SKM-1 (cell line): ENCODE measurements at regions not wholly inside any gene's neighbourhood (a gene's known extent, or its start where the extent isn't known, plus 50 kb on each side); places are given as distances from the start of the nearest gene placed in this dataset.
"Not testable (repeated sequence)": the region's sequence is repeated elsewhere in the genome, so short reads cannot be mapped to it uniquely, and the experiment has no call there.

Experiments used
- DNase-seq: peaks from one replicate; lab custom pipeline; 2025; ENCODE audit not compliant: unreplicated experiment; lab: John Stamatoyannopoulos, UW

DNA sequence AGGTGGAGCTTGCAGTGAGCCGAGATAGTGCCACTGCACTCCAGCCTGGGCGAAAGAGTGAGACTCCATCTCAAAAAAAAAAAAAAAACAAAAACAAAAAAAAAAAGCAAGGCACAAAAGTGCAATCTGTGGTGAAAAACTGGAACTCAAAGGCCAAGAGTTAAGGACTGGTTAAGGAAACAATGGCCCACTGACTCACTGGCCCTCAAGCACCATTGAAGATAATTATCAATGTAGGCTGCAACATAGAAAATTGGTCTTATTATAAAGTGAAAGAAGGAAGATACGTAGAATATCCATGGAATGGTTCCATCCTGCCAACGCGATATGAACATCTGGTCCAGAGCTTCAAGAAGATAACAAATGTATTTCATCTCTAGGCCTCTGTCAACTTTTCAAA, 444.2 kb downstream of the SOX9 start:
- no peak for DNase-seq

DNA sequence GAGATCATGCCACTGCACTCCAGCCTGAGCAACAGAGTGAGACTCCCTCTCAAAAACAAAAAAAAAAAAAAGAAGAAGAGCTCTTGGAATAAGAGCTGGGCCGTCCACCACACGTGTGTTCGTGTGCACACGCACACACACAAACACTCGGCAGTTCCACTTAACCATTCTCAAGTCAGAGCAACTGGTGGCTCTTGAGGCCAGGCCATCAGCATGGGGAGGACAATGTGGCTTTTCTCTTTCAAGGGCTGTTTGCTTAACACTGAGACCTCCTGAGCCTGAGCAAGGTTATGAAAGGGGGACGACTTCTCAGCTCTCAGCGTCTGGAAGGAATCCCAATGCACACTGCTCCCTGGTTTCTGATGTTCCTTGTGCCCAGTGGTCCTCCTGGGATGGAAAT, 444.9 kb downstream of the SOX9 start:
- DNase-seq: no peak

DNA sequence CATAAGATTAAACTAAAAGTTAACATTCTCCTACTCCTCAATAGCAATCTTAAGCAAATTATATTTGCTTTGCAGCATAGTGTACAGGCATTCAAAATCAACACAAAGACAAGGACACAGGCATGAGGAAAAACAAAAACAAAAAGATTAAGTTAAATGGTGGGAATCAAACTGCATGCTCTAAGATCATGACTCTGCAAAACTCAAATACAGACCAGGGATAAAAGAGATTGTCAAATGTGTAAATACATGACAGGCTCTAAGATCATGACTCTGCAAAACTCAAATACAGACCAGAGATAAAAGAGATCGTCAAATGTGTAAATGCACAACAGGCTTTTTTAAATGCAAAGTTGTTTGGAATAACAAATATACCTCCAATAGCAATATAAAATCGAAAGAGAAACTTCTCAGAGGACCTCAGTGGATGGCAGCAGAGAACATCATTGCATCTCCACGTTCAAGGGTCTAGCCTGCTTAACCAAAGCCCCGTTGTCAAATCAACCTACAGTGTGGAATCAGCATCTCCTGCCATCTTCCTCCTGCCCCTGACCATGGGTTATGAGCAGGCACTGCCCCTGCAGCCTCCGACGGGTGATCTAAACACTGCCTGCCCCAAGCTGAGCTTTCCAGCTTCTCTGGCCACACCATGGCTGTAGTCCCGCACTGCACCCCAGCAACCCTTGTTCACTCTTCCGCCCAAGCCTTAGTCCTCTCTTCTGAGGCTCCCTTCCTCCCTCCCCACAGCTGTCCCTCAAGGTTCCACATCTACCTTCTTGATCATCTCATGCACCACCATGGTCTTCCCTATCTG, 446.1 kb downstream of the SOX9 start:
- no peak for DNase-seq

DNA sequence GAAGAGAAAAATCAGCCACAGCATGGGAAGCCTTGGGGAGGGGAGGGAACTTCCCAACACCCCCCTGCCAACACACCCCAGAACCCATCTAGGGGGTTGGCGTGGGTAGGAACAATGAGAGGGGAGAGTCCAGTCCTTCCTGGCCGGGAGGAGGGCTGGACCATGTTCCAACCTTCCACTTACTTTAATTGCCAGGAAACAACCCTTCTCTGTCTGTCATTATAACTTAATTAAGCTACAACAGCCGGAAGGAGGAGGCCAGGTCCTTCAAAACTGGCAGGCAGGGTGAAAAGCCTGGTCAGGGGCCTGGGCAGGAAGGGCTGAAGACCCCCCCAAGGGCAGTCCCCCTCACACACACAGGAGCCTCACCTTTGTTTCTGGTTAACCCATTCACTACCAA, 447.0 kb downstream of the SOX9 start:
- DNase-seq: no peak

DNA sequence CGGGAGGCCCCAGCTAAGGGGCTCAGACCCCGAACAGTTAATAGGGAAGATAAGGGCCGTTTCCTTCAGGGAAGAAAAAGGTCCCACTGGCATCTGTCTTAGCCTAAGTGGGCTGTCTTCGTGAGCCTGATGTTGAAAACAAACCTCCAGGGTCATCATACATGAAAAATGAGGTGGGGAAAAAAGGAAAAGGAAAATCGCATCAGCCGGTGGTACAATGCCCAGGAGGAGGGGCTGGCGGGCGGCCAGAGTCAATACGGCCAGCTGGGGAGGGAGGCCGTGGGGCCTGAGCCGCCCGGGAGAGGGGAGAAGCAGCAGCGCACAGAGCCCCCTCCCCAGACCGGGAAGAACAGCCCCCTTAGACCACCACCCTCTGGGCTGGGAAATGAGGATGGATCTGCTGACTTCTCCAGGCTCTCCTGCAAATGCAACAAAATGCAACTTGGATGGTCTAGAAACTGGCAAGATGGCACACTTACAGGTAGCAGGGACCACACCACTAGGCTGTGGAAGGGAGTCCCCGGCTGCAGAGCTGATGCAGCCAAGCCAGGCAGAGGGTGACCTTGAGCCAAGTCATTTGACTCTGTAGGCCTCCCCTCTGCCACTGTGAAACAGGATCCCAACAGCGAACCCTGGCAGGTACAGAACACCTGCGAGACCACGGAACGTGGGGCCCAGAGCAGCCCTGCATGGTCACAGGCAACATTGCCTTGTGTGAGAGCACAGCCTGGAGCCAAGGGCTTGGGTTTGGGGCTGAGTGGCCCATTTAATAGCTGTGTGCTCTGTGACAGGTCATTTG, 448.5 kb downstream of the SOX9 start:
- DNase-seq: no peak

DNA sequence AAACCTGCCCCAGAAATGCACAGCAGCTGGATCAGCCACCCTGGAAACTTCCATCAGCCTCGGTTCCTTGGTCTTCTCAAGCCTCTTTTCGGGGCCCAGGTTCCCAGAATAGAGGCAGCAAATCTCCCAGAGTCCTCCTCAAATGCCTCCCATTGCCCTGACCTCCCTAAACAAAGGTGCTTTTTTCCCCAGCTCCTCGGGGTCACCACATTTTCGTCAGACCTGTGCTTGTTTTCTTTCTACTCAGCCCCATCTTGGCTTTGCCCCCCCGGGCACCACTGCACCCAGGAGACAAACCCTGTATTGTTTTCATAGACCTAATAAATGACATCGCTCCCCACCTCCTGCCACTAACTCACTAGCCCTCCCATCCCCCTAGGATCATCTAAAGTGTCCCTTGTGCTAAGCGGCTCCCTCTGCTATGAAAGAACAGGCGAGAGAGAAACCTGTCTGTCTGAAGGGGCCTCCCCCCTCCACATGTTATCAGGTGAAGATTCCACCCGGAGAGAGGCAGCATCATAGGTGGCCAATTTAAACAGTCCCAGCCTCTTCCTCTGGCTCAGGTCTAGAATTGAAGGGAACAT, 451.1 kb downstream of the SOX9 start:
- DNase-seq: no peak

DNA sequence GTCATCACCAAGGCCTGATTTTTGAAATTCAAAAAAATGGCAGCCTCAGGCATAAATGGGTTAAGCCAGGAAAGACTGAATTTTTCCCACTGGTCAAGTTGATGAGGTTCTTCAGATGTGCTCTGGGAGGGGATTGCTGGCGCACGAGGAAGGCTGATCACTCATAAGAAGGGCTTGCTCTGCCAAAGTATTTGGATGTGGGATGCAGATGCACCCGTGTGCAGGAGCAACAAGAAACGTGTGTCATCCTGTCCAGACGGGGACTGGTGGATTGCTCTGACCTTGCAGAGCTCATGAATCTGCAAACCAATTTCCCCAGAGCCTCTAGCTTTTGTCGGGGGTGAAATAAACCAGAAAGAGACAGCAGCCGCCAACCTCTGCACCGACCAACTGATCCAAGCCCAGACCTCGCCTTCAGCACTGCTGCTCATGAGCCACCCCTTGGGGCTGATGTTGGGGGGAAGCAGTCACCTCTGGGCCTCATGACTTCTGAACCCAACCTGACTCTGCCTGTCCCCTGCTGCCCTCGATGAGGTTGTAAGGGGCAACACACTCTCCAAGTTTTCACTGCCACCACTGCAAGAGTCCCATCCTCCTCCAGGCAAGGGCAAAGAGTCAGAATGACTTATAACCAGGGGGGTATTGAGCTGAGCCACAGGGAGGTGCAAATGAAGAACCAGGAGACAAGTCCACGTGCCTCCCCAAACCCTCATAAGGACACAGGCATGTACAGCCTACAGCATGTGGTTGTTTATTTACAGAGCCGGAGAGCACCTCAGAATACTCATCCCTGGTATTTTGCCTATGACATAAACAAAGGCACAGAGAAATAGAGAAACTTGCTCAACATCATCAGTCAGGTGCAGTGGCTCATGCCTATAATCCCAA, 452.0 kb downstream of the SOX9 start:
- DNase-seq: no peak

DNA sequence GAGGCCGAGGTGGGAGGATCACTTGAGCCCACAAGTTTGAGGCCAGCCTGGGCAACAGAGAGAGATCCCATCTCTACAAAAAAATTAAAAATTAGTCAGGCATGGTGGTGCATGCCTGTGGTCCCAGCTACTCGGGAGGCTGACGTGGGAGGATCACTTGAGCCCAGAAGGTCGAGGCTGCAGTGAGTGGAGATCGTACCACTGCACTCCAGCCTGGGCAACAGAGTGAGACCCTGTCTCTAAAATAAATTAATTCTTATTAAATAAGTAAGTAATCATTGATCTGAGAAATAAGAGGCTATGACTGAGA, 452.6 kb downstream of the SOX9 start:
- not testable (repeated sequence) for DNase-seq

DNA sequence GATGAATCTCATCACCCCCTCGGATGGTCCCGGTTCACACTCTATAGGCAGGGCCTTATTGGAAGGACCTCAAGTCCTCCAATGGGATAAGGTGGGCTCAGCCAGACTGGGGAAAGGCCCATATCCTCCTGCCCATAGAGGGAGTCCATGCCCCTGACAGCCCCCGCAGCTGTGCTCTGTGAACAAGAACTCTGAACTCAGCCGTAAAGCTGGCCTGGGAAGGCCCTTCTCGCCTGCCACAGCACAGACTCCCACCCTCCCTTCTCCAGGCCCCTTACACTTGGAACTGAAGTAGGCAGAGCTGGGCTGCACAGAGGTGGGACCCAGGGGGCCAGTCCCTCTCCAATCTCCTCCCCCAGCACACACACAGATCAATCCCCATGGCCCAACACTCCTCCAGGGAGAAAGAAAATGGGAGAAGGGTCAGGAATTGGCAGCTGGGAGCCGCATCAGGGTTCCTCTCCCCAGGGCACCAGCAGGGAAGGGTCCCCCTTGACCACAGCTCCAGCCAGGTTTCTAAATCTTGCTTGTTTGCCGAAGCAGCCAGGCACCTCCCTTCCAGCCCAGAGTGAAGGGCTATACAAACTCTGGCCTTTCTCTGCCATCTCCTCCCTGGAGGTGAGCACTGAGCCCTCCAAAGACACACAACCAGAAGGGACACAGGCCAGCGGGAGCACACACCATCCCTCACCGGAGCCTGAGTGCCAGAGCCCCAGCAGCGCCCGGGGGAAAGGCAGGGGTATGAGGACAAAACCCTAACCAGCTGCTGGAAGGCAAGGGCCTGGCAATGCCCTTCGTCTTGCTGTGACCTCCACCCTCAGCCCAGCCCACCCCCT, 454.1 kb downstream of the SOX9 start:
- DNase-seq: no peak

DNA sequence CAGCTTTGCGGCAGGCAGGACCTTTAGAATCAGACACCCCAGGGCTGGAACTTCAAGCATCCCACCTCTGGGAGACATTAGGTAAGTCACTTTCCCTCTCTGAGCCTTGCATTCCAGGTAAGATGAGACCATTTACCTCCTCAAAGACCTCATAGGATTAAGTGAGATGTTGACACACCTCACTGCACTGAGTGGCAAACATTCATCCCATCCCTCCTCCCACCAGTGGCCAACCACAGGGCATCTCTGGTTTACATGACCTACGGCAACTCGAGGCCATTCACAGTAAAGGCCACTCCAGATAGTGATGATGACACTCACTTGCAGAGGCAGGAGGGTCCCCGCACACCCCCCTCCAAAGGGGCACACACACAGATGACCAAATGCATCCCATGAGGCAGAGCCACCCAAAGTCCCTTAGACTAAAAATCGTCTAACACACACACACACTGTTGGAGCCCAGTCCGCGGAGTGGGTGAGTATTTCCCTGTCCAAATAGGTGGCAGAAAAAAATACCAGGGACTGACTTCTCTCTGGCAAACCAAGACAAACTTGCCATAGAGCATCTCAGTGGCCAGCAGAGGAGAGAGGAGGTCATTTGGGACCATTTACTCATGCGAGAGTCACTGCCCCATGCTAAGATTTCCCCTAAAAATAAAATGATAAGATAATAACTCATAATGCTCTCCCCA, 454.9 kb downstream of the SOX9 start:
- DNase-seq: no peak

DNA sequence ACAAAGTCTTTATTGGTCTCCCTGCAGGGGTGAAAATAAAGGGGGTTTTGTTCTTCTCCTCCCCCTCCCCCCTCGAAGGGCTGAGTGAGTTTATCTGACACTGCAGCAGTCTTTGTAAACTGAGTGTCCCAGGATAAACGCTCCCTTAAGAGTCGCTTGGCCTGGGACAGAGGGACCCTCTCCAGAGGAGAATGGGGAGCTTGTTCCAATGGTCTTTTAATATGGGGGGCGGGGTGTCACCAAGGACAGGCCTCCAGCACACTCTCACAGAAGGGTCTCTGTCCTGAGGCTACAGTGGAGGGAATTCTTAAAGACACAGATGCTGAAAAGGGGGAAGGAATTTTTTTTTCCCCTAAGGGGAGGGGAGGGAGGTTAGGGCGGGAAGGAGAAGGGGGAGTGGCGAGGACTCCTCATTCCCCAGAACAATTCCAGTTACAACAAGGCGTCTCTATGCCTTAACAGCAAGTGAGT, 455.5 kb downstream of the SOX9 start:
- no peak for DNase-seq

DNA sequence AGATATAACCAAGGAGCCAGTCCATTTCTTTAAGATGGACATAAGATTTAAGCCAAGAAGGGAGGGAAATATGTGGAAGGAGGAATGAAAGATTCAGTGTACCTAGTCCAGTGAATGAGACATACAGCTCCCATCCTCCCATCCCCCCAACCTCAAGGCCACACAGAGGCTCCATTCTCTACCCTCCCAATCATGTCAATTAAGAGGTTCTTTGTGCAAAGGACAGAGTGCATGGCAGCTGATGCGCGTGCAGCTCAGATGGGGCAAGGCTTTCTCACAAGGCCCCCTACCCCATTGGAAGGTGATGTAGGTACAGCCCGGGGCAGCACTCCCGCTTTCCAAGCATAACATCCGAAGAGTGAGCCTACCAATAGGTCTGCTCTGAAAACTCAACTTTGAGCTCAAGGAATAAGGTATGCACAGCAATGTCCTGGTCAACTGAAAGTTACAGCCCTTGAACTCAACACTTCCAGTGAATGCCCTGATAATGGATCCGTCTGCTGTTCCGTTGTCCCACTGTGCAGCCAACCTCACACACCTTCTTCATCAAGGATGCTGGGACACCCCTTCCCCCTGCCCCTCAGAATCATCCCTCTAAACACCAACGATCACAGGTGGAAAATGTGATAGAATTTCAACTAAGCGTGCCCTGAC, 458.1 kb downstream of the SOX9 start:
- DNase-seq: no peak

DNA sequence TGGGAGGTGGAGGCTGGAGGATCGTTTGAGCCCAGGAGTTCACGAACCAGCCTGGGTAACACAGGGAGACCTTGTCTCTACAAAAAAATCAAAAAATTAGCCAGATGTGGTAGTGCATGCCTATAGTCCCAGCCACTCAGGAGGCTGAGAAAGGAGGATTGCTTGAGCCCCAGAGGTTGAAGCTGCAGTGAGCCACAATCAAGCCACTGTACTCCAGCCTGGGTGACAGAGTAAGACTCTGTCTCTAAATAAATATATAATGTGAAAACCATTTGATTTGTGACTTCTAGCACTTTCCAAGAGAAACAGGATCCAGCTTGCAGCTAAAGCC, 459.1 kb downstream of the SOX9 start:
- DNase-seq: no peak

DNA sequence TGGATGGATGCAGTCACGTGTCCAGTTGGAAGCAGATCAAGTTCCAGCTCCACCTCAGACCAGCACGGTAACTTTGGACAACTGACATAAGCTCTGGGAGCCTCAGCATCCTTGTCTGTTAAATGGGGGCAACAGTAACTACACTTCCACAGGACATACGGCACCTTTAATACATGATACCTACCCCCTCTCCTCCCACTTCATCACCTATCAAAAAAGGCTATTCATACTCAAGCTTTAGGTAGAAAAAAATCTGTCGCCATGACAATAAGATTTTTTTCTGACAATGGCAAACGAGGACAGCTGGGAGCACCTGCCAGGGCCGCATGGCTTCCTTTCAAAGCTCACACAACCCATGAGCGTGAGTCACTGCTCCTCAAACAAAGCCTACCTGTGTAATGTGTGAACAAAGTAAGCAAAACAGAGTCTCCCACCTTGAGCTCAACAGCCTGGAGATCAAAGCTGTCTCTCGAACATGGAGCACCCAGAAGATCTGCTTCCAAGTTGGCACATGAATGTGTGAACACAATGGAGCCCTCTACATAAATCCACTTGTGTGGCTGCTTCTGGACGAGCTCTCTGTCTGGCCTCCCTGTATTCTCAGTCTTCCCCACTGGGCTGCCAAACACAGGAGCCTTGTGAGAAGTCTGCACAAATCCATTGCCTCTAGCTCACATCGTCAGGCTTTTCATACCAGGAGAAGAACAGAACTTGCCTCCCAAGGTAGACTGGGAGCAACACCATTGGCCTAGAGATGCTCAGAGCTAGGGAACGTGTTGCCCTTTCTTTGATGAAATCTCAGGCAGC, 459.7 kb downstream of the SOX9 start:
- no peak for DNase-seq

DNA sequence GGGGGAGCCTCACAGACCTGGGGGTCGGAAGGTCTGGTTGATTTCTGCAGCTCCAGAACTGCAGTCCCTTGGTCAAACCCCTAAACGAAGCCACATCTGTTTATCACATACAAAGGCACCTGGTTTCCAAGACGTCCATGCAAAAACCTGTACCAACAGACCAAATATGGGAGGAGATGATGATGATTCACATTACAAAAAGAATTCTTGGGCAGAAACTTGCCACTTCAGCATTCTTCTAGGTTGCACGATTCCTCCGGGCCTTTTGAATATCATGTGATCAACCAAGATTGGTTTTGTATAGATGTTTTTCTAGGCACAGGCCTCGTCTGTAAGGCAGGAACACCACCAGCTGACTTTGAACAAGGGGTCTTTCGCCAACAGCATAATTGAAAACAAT, 466.3 kb downstream of the SOX9 start:
- DNase-seq: no peak

DNA sequence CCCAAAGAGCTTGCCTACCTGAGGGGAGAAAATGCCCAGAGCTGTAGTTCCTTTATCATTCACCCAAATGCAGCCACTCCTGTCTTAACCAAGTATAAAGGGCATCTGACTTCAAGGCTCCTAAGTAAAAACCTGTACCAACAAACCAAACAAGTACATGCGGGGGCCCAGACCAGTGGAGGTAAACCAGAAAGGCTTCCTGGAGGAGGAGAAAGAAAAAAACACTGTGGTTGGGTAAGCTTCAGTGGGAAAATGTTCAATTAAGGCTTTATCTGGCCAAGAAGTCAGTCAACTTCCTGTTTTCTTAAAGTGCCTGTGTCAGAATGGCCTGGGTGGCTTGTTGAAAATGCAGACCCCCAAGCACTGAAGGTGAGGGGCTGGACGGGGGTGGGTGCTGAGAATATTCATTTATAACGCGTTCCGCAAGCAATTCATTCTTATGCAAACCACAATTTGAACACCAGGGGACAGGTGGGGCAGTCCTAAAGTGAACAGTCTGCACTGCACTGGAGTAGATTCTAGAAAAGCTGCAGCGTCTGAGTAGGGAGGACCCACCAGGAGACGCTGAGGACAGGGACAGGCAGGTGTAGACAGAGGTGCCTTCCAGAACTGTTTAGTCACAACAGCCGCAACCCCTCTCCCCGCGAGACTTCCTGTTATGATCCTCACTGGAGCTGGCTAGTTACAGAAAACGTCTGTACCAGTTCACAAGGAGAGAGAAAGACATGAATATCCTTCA, 467.1 kb downstream of the SOX9 start:
- no peak for DNase-seq

DNA sequence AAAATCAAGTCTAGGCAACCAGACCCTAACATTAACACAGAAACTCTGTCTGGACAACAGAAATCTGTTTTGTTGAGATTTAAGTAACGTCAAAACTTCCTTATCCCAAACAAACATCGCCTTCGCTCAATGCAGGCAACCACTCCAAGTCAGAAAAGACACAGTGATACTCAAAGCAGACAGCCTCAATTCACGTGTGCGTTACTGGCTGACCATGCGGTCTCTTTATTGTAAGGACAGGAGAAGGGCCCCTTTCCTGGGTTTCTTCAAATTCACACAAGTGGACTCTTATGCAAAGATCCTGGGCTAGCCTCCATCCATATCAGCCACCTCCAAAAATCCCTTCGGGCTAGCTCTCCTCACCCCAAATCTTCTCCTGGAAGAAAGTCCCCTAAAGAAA, 467.7 kb downstream of the SOX9 start:
- no peak for DNase-seq

DNA sequence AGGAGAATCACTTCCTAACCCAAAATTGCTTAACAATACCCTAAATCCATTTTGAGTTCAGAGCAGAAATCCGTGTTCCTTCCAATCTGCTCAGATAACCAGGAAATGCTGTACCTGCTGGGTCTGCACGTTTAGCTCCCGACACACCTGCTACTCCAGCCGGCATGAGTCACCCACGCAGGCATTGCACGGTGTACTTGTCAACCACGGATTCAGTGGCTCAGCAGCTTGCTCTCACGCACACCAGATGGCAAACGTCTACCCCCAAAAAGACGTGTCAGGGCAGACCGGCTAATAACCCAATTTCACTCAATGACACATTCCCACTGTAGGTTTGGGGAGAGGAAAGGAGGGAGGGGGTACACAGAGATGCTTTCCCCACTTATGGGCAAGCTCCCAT, 468.1 kb downstream of the SOX9 start:
- no peak for DNase-seq
